GM12864 (cell line): ENCODE measurements at regions not wholly inside any gene's neighbourhood (a gene's known extent, or its start where the extent isn't known, plus 50 kb on each side); places are given as distances from the start of the nearest gene placed in this dataset.

Source experiments
- DNase-seq: peaks from one replicate; pipeline ENCODE4 v3.0.0-alpha.2; 2011; ENCODE audit warnings: low read depth
- H3K4me3 ChIP-seq: 2 replicates; pipeline ENCODE4 v1.5.1; 2011; ENCODE audit warnings: mild to moderate bottlenecking, low read depth, low read length, control low read depth
- CTCF ChIP-seq: IDR thresholded peaks from 2 replicates; pipeline ENCODE4 v1.5.1; 2011; ENCODE audit warnings: low read depth, mild to moderate bottlenecking, moderate library complexity, low read length, control low read depth, inconsistent platforms; ENCODE audit errors: missing control alignments

GRCh38 chr5:39898731-39899130, 474.0 kb upstream of the DAB2 start:
- TF ChIP-seq CTCF, result no peak

GRCh38 chr5:39896706-39897105, 471.9 kb upstream of the DAB2 start:
- TF ChIP-seq CTCF, result no peak
- H3K4me3 ChIP-seq, result no peak overlapping the region
- no peak for DNase-seq

More at GRCh38 chr5:39898731-39899130, 474.0 kb upstream of the DAB2 start:
- H3K4me3 ChIP-seq, result no peak overlapping the region
- DNase-seq, result no peak

- no peak for TF ChIP-seq CTCF
- no peak overlapping the region for H3K4me3 ChIP-seq
- no peak for DNase-seq
These were observed 471.3 kb upstream of the DAB2 start for GRCh38 chr5:39896104-39896503.

GRCh38 chr5:39892708-39893107, 467.9 kb upstream of the DAB2 start:
- no peak for DNase-seq
- no peak overlapping the region for H3K4me3 ChIP-seq
- no peak for TF ChIP-seq CTCF

GRCh38 chr5:39891376-39891775, 466.6 kb upstream of the DAB2 start:
- no peak for DNase-seq
- no peak for TF ChIP-seq CTCF

GRCh38 chr5:39880985-39881384, 456.2 kb upstream of the DAB2 start:
- TF ChIP-seq CTCF, result no peak
- H3K4me3 ChIP-seq, result no peak overlapping the region
- DNase-seq, result no peak

More at GRCh38 chr5:39891376-39891775, 466.6 kb upstream of the DAB2 start:
- no peak overlapping the region for H3K4me3 ChIP-seq

- TF ChIP-seq CTCF, result no peak
- DNase-seq, result no peak
- H3K4me3 ChIP-seq, result no peak overlapping the region
These were observed 452.7 kb upstream of the DAB2 start for GRCh38 chr5:39877479-39877878.
